ENCODE measurements at regions not wholly inside any gene's neighbourhood (a gene's known extent, or its start where the extent isn't known, plus 50 kb on each side); places are given as distances from the start of the nearest gene placed in this dataset.

GRCh38 chr6:11291582-11291981, 59.1 kb upstream of the NEDD9 start:
- H3K4me3 ChIP-seq (ENCODE audit: low read depth, low read length), result no peak overlapping the region
- no peaks in the 10 kb centered on the region for H3K36me3 ChIP-seq (ENCODE audit: control insufficient read depth, insufficient read depth, low read length)

GRCh38 chr6:11290027-11290426, 57.6 kb upstream of the NEDD9 start:
- H3K4me1 ChIP-seq (ENCODE audit: control insufficient read depth, insufficient read depth, low read length), result no peaks in the 10 kb centered on the region
- H3K27ac ChIP-seq (ENCODE audit: low read depth, low read length), result no peak overlapping the region
- H3K9ac ChIP-seq (ENCODE audit: low read depth, low read length), result no peak overlapping the region
- H3K4me3 ChIP-seq (ENCODE audit: low read depth, low read length), result no peak overlapping the region
- H3K36me3 ChIP-seq (ENCODE audit: control insufficient read depth, insufficient read depth, low read length), result no peaks in the 10 kb centered on the region
- H3K27me3 ChIP-seq (ENCODE audit: control insufficient read depth, insufficient read depth, low read length), result no peaks in the 10 kb centered on the region
- no peaks in the 10 kb centered on the region for H3K9me3 ChIP-seq (ENCODE audit: control insufficient read depth, insufficient read depth, low read length)

More at GRCh38 chr6:11291582-11291981, 59.1 kb upstream of the NEDD9 start:
- no peaks in the 10 kb centered on the region for H3K4me1 ChIP-seq (ENCODE audit: control insufficient read depth, insufficient read depth, low read length)
- no peak overlapping the region for H3K27ac ChIP-seq (ENCODE audit: low read depth, low read length)
- no peak overlapping the region for H3K9ac ChIP-seq (ENCODE audit: low read depth, low read length)
- H3K27me3 ChIP-seq (ENCODE audit: control insufficient read depth, insufficient read depth, low read length), result no peaks in the 10 kb centered on the region
- no peaks in the 10 kb centered on the region; the same call in 1 of the 2 replicates for H3K9me3 ChIP-seq (ENCODE audit: control insufficient read depth, insufficient read depth, low read length)

GRCh38 chr6:11288065-11288464, 55.6 kb upstream of the NEDD9 start:
- no peaks in the 10 kb centered on the region for H3K9me3 ChIP-seq (ENCODE audit: control insufficient read depth, insufficient read depth, low read length)
- H3K27me3 ChIP-seq (ENCODE audit: control insufficient read depth, insufficient read depth, low read length), result no peaks in the 10 kb centered on the region
- no peaks in the 10 kb centered on the region for H3K4me1 ChIP-seq (ENCODE audit: control insufficient read depth, insufficient read depth, low read length)
- H3K9ac ChIP-seq (ENCODE audit: low read depth, low read length), result no peak overlapping the region
- H3K4me3 ChIP-seq (ENCODE audit: low read depth, low read length), result no peak overlapping the region
- H3K36me3 ChIP-seq (ENCODE audit: control insufficient read depth, insufficient read depth, low read length), result no peaks in the 10 kb centered on the region
- H3K27ac ChIP-seq (ENCODE audit: low read depth, low read length), result no peak overlapping the region

GRCh38 chr6:11284996-11285395, 52.5 kb upstream of the NEDD9 start:
- H3K4me3 ChIP-seq (ENCODE audit: low read depth, low read length), result no peak overlapping the region
- no peaks in the 10 kb centered on the region for H3K36me3 ChIP-seq (ENCODE audit: control insufficient read depth, insufficient read depth, low read length)
- H3K4me1 ChIP-seq (ENCODE audit: control insufficient read depth, insufficient read depth, low read length), result no peaks in the 10 kb centered on the region
- H3K27ac ChIP-seq (ENCODE audit: low read depth, low read length), result no peak overlapping the region
- no peaks in the 10 kb centered on the region for H3K9me3 ChIP-seq (ENCODE audit: control insufficient read depth, insufficient read depth, low read length)
- no peaks in the 10 kb centered on the region for H3K27me3 ChIP-seq (ENCODE audit: control insufficient read depth, insufficient read depth, low read length)
- H3K9ac ChIP-seq (ENCODE audit: low read depth, low read length), result no peak overlapping the region

- Histone ChIP-seq H3K9ac (ENCODE audit: low read depth, low read length) (no peak overlapping the region), H3K4me3 (ENCODE audit: low read depth, low read length) (no peak overlapping the region), H3K27ac (ENCODE audit: low read depth, low read length) (no peak overlapping the region), H3K9me3 (ENCODE audit: control insufficient read depth, insufficient read depth, low read length) (no peaks in the 10 kb centered on the region), H3K36me3 (ENCODE audit: control insufficient read depth, insufficient read depth, low read length) (no peaks in the 10 kb centered on the region), H3K4me1 (ENCODE audit: control insufficient read depth, insufficient read depth, low read length) (no peaks in the 10 kb centered on the region), H3K27me3 (ENCODE audit: control insufficient read depth, insufficient read depth, low read length) (no peaks in the 10 kb centered on the region)
Measured at GRCh38 chr6:11283629-11284028, 51.2 kb upstream of the NEDD9 start.

- H3K27ac ChIP-seq (ENCODE audit: low read depth, low read length), result no peak overlapping the region
Measured at GRCh38 chr6:11282875-11283274, 50.4 kb upstream of the NEDD9 start.

More at GRCh38 chr6:11282875-11283274, 50.4 kb upstream of the NEDD9 start:
- H3K36me3 ChIP-seq (ENCODE audit: control insufficient read depth, insufficient read depth, low read length), result no peaks in the 10 kb centered on the region
- no peak overlapping the region for H3K4me3 ChIP-seq (ENCODE audit: low read depth, low read length)
- H3K9me3 ChIP-seq (ENCODE audit: control insufficient read depth, insufficient read depth, low read length), result no peaks in the 10 kb centered on the region
- peaks cover 6% of the 10 kb centered on the region for H3K4me1 ChIP-seq (ENCODE audit: control insufficient read depth, insufficient read depth, low read length)
- H3K9ac ChIP-seq (ENCODE audit: low read depth, low read length), result no peak overlapping the region
- H3K27me3 ChIP-seq (ENCODE audit: control insufficient read depth, insufficient read depth, low read length), result no peaks in the 10 kb centered on the region

Measured in HUES48 (cell line).